HG03064 (cell line): ENCODE measurements at regions not wholly inside any gene's neighbourhood (a gene's known extent, or its start where the extent isn't known, plus 50 kb on each side); places are given as distances from the start of the nearest gene placed in this dataset.
"Not testable (repeated sequence)": the region's sequence is repeated elsewhere in the genome, so short reads cannot be mapped to it uniquely, and the experiment has no call there.

Source experiments
- ATAC-seq: cut with Tn5 transposase; IDR thresholded peaks from one replicate; pipeline ENCODE4 v1.9.1; 2021; ENCODE audit warnings: low read depth; ENCODE audit not compliant: unreplicated experiment

DNA sequence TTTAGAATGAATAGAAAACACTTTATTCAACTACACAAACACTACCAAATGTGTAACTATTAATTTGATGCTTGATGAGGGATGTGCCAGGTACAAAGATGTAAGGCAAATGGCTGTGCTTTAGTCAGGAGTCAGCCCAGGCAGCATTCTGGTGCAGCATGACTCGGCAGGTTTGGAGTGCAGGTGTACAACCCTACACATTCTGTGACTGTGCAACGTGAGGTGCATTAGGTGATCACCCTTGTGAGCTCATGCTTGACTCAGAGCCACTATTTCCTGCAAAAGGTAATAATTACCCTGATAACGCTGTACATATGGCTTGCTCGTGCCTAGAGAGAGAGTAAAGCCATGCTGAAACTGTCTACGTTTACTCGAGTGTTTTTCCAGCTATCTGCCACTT, 288.7 kb upstream of the DSEL start:
- no peak for ATAC-seq

DNA sequence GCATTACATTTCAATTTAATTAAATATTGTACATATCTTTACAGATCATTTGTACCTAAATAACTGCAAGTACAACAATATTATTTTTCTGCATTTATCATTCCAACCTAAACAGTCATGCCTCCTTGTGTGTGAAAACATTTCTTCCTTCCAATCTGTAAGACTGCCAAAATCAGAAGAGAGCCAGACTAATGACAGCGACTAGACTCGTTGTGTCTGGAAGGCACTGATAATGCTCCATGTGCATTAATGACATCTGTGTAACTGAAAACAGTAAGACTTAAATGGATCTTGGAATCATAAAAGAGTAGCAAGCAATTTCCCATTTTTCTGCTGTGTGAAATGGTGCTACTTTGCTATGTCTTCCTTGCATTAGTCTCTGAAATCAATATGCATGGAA, 278.0 kb upstream of the DSEL start:
- ATAC-seq = no peak

DNA sequence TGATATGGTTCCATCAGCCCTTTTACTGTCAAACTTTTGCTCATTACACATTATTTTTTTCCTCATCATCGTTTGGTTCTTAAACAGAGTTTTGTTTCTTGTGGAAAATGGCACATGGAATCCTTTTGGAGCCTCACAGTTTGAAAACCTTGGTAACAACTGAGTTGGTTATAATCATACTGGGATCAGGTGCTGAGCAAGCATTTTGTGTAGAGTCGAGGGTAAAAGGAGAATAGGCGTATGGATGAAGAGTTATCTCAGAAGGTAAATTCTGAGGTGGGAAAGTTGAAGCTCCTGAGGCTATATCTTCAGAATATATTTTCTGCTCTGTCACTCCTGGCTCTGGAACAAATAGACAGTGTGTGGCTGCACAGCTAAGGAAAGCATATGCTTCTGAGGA, 274.0 kb upstream of the DSEL start:
- ATAC-seq = no peak

DNA sequence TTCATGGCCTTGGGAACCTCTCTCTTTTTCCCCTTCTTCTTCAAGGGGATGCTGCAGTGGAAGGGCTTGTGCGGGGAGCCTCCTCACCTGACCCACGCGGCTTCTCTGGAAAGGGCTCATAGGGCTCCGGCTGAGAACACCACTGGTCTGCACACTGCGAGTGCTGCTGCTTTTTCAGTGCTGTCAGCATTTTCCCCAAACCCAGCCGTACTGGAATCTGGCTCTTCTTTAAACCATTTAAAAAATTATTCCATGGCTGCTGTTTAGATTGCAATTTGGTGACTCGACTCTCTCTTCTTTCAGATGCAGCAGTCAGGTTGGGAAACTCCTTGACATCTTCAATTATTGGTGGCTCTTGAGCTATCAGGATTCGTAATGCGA, 272.6 kb upstream of the DSEL start:
- ATAC-seq = no peak

DNA sequence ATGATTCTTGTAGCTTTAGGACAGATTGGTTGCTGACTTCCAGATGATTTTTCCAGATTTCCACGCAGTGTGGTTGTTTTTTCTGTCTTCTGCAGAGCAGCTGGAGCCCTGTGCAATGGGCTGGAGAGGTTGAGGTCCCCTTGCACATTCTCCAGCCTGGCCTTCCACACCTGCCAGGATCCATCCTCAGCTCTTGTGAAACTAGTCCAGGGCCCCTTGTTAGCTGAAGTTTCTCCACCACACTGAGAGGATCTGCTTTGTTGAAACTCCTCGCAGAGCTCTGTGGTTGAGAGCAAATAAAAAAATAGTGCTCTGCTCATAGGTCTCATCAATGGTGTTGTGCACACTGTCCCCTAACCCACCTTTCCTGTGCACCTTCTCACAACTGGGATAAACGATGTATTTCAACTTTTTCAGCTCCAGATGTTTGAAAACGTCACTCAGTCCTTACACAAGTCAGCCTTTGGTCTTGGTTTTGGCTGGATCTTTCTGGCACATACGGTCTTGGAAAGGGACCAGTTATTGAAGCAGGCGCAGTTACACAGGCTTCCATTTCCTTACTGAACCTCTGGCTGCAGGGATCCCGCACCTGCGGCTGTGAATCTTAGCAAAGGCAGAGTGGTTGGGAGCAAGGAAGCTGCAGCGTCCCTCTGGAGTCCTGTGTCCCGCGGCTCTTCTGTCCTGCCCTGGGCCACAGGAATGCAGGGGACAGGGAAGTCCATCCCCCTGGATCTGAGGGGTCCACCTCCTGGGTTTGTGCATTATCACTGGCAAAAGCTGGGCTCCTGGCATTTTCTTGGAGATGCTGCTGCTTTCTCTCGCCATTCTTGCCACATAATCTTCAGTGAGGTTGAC, 272.0 kb upstream of the DSEL start:
- ATAC-seq = no peak

DNA sequence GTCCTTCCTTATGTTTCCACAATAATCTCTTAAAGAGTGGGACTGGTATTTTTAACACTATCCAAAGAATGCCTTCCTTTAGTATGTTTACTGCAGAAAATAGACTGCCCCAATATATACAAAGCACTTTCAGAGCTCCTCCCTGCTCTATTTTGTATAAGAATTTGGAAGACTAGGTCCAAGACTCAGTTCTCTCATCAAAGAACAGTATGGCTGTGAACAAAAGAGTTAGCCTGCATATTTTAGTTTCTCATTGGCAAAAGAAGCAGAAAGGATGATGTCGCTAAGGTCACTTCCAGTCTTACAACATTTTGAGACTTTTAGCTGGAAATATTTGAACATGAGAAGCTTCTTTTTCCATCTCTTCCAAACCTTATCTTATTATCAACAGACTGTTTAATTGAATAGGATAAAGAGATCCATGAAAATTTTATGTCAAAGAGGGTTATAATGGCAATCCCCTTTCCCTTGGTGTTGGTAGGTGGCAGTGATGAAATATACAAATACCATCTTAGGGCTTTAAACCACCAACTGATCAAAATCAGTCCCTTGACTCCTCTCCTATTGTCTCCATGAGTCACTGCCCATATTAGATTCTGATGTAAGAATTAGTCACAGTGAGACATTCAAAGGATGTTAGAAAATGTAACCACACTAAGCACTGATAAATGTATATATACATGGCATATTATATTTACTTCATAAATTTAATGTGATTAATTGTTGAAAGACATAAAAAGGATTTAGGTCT, 266.9 kb upstream of the DSEL start:
- no peak for ATAC-seq

DNA sequence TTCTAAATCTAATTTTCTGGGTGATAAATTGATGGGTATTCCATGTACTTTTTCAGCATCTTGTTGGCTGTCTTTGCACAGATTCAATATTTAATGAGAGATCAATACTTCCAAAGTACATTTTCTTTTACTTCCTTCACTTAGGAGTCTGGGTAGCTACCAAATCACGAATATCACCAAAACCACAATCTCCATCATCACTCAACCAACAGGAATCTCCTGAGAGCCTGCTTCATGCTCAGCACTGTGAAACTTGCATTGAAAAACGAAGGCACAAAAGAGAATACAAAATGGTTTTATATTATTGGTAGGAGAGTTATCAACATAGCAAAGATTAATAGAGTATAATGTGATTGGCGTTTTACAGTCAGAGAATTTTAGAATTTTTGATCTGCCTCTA, 261.5 kb upstream of the DSEL start:
- no peak for ATAC-seq

DNA sequence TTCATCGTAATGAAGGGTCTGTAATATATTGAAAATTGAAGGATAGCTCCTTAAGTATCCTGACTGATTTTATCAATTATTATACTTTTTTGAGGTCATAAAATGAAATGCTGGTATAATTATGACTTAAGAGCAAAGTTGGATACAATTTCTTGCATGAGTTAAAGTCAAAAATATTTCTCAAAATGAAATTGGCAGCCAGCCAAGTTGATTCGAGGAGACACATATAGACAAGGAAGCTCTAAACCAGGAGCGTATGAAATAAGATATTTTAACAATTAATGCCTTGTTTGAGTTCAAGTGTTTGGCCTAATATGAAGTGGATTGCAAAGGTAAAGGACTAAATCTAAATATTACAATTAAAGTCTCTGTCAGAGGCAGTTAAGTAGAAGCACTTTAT, 260.4 kb upstream of the DSEL start:
- ATAC-seq = no peak

DNA sequence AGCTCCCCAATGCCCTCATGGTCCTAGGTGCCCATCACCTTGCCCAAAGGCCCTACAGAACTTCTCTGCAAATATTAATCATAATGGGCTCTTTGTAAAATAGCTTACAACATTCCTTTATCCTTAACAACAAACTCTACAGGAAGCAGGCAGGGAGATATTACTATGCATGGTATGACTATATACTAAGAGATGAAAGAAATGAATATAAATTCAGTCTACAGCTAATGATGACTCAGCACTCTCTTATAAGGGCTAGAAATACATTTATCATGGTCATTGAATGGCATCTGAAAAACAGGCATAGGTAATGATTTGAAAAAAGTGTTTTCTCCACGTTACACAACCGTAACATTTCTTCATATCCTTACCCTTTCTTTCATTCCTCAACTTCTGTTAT, 254.8 kb upstream of the DSEL start:
- no peak for ATAC-seq

DNA sequence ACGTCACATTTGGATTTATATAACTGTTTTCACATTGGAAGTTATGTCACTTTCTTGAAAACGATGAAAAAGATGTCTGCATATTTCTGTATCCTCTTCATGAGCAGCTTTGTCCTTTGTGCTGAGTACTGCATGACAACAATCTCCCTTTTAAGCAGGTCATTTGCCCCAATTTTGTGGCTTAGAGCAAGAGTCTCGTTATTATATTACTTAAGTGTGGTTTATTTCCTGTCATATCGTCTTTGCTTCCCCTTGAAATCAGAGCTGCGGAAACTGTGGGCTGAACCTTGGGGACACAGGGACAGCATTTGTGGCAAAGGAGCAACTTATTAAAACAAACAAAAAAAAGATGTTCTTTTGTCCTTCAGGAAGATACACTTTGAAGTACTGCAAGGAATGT, 254.0 kb upstream of the DSEL start:
- ATAC-seq = no peak

DNA sequence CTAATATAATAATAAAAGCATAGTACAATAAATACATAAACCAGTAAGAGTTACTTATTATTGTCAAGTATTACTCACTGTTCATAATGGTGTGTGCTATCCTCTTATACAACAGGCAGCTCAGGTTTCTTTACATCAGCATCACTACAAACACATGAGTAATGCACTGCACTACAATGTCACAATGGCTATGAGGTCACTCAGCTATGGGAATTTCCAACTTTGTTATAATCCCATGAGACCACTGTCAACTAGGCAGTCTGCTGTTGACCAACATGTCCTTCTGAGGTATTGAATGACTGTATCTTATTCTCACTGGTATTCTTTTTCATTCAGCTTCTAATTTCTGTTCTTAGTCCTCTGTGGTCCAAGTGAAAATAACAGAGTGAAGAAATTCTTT, 250.4 kb upstream of the DSEL start:
- peak; percentile 47 for ATAC-seq

DNA sequence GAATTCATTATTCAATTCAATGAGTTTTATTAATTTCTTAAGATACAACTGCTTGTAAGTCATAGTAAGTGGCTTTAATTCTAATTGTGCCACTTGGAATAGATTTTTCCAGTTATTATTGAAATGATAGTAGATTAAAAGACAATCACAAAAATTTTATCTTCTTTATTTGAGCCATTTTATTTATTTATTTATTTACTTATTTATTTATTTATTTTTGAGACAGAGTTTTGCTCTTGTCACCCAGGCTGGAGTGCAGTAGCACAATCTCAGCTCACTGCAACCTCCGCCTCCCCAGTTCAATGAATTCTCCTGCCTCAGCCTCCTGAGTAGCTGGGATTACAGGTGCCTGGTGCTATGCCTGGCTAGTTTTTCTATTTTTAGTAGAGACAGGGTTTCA, 235.7 kb upstream of the DSEL start:
- not testable (repeated sequence) for ATAC-seq

DNA sequence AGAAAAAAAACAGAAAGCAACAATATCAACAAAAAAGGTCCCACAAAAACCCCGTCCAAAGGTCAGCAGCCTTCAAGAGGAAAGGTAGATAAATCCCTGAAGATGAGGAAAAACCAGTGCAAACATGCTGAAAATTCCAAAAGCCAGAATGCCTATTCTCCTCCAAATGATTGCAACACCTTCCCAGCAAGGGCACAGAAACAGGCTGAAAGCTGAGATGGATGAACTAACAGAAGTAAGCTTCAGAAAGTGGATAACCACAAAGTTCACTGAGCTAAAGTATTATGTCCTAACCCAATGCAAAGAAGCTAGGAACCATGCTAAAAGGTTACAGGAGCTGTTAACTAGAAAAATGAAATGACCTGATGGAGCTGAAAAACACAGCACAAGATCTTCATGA, 226.4 kb upstream of the DSEL start:
- ATAC-seq = no peak

DNA sequence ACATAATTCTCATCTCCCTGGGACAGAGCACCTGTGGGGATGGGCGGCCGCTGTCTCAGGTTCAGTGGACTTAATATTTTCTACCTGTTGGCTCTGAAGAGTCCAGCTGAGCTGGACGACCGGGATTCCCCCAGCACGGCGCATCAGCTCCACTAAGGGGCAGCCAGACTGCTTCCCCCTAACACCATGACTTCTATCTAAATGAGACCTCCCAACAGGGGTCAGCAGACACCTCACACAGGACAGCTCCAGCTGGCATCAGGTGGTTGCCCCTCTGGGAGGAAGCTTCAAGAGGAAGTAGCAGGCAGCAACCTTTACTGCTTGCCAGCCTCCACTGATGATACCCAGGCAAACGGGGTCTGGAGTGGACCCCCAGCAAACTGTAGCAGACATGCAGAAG, 226.0 kb upstream of the DSEL start:
- ATAC-seq = no peak

DNA sequence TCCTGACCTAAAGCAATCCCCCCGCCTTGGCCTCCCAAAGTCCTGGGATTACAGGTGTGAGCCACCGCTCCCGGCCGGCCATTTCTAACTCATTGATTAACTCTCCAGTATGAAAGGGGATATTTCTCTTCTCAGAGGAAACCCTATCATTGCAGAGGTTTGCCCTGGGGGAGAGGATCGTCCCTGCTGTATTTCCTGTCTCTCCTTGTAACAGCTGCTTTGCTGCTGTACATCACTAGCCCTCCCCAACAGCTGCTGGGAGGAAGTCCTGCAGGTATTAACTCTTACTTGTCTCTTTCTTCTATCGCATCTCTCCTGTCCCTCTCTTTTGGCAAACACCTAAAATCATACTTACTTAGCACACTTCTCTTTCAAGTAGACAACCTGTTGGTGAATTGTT, 219.0 kb upstream of the DSEL start:
- ATAC-seq = no peak

DNA sequence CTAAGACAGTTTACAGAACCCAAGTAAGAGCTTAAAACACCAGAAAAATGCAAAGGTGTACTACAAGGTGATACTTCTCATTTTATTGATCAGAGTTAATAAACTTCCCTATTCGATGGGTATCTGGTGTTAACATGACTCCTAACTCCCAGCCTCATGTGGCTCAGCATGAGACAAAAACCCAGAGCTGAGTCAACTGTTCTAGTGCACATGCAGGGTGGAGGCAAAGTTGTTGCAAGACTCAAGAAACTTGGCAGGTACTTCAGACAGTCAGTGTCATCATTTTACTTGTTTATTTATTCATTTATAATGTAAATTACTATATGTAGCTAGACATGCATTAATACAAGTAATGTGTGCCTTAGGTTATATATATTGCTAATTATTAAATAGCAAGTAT, 216.6 kb upstream of the DSEL start:
- ATAC-seq = no peak

DNA sequence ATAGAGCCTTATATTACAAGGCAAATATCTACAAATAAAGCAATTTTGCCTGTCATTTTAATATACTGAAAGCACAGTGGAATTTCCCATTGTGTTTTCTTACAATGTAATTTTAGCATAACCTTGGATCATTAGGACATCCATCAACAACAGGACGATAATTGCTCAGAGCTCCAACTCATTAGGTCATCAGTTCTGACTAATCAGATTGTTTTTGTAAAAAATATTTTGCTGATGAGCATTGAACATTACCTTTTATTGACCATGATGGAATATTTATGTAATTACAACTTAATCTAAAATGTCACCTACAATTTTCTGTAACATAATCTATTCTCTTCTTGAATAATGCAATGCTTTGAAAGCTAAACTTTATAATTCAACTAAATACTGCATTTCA, 215.3 kb upstream of the DSEL start:
- no peak for ATAC-seq

DNA sequence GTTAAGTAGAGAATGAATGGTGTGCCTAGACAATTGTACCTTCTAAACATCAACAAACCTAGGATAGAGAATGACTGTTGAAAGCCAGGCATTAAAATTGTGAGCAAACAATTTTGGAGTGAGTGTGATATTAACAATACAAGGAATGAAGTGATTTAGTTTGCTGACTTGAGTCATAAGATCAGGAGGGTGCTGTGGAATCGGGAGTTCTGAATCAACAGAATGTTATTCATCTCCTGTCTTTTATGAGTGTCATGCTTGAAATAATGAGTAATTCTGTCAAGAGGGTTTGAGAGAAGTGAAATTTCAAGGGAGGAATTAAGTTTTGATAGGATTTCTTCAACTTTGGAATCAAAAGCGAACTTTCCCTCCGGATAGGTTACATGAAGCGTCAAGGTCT, 214.4 kb upstream of the DSEL start:
- ATAC-seq = no peak

DNA sequence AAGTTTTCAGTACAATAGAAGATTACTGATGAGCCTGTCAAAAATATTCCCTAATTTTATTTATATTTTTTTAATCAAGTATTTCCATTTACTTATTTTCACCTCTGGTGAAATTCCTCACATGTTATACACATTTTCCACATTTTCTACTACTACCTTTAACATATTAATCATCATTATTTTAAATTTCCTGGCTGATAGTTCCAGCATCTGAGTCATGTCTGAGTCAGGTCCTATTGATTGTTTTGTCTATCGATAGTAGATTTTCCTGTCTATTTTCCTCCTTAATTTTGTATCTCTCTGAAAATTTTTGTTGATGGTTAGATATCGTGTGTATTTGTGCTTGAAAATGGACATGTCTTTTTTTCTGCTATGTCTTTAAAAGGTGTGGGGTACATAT, 211.8 kb upstream of the DSEL start:
- no peak for ATAC-seq

DNA sequence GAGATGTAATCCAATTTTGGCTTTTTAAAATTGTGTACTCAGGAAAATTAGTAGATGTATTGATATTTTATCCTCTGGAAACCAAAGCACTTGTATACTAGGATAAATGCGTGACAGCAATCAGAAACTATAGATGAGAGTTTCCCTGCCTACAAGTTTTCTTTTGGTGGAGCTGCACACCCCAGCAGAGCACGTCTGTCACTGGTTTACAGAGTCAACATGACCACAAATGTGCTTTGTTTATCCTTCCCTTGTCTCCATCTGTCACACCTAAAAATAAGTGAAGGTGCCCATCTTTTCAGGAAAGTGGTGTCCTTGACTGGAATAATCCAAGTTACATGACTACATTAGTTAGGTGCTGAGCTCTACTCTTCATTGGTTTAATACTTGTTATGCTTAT, 210.4 kb upstream of the DSEL start:
- ATAC-seq = no peak

DNA sequence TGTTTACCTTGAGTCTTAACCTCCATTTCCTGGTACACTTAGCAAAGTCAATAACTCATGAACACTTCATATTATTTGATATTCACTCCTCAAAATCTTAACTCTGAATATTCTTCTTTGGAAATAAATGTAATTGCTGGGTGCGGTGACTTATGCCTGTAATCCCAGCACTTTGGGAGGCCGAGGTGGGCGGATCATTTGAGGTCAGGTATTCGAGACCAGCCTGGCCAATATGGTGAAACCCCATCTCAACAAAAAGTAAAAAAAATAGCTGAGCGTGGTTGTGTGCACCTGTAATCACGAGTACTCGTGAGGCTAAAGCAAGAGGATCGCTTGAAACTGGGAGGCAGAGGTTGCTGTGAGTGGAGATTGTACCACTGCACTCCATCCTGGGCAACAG, 201.3 kb upstream of the DSEL start:
- no peak for ATAC-seq

DNA sequence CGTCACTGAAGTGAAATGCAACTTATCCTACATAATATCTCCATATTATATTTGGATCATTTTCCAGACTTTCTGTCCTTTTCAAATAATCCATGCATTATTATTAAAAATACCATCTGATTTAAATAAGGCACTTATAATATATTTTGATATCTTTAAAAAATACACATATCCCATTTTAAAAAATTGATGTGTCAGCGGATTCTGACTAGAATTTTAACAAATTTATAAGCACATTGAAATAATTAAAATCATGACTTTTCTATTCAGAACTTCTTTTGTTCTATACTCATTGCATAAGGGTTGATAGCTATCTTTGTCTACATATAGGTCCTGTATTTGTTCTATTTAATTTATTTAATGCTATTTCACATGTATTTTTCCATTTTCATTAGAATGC, 199.0 kb upstream of the DSEL start:
- ATAC-seq = no peak
